ENCODE measurements at regions not wholly inside any gene's neighbourhood (a gene's known extent, or its start where the extent isn't known, plus 50 kb on each side); places are given as distances from the start of the nearest gene placed in this dataset.

DNA sequence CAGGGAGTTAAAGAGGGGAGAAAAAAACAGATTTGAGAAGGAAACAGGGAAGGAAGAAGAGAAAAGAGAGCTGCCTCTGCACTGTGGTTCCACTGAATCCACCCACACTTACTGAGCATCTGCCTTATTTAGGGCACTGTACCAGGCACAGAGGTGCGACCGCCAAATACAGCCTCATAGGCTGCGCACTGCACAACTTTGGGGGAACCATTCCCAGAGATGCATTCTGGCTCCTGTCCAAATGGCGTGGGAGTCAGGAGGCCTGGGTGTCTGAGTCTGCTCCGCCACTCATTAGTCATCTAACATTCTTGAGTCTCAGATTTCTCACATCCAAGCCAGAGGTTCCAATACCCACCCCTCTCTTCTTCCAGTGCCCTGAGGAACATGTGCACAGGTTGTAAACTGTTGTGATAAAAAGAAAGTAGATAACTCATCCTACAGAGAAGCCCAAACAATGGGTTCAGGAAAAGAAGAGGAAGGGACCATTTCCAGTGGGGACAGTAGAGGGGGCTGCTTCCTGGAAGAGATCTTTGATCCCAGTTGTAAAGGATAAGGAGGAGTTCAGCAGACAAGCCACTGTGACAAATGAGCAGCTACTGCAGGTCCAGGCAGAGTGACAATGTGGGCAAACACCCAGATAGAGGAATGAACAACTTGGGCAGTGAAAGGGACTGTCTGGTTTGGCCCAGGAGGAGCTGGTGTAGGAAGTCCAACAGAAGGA is 254.6 kb downstream of the UACA start:
- DNase-seq (peak; percentile 88), ATAC-seq (ENCODE audit: low read depth) (peak; percentile 35)
- ChIA-PET POLR2A (ENCODE audit: unreplicated experiment) (no interaction called here), CTCF (interaction anchor here (0.8 kb wide), 1 partner anchor 21 kb away, joined by 3 read pairs; no protein-coding TSS in a partner anchor)
- H4K20me1 ChIP-seq (ENCODE audit: insufficient read depth, low read length): no peaks in the 10 kb centered on the region
- peaks cover 25% of the 10 kb centered on the region for H3K9me1 ChIP-seq (ENCODE audit: insufficient read depth, low read length)
- H2AFZ ChIP-seq (replicated peaks; ENCODE audit: low read length, poor library complexity): peak overlapping the region; percentile 59
- H3K14ac ChIP-seq (replicated peaks; ENCODE audit: low read depth, low read length): peak overlapping the region; percentile 37; the same call in 1 of the 2 replicates
- peak overlapping the region; percentile 56; the same call in 1 of the 2 replicates for H4K91ac ChIP-seq (ENCODE audit: insufficient read depth, low read depth, low read length)
- no peak overlapping the region for H4K8ac ChIP-seq (ENCODE audit: low read depth in 2 of 2, low read length in 2 of 2)
- H4K5ac ChIP-seq (ENCODE audit: low read depth, low read length): no peak overlapping the region
- H2BK15ac ChIP-seq (ENCODE audit: low read depth, low read length): peak overlapping the region; percentile 28; the same call in 1 of the 3 replicates
- no peak overlapping the region for H3K4me3 ChIP-seq (ENCODE audit: insufficient read depth, low read depth, low read length)
- H3K27ac ChIP-seq (ENCODE audit: insufficient read depth, low read length): no peak overlapping the region
- 0 out of 2 replicates have a peak overlapping the region, but pooled peaks have one; percentile 1 for H3K4me2 ChIP-seq (ENCODE audit: low read depth, low read length)
- H2AK9ac ChIP-seq (replicated peaks; ENCODE audit: low read depth, low read length, poor library complexity): no peak overlapping the region
- H3K23ac ChIP-seq (ENCODE audit: low read depth, low read length): no peak overlapping the region; the same call in 1 of the 2 replicates
- dilution Hi-C loops (cut with HindIII; ENCODE audit: low sequenced_read_pairs, unreplicated experiment) (no loop called here), in situ Hi-C loops (cut with MboI; ENCODE audit: low sequenced_read_pairs) (no loop called here), intact Hi-C loops (cut with micrococcal nuclease) (no loop called here)
- H2BK5ac ChIP-seq (ENCODE audit: low read depth, low read length, poor library complexity, severe bottlenecking): no peak overlapping the region
- H3K36me3 ChIP-seq (ENCODE audit: control insufficient read depth, insufficient read depth, low read length): no peaks in the 10 kb centered on the region
- H3K9me3 ChIP-seq (ENCODE audit: control insufficient read depth, insufficient read depth, low read length): peaks cover 9% of the 10 kb centered on the region
- WGBS, 2 experiments (ENCODE audit: extremely low coverage in 2 of 2, insufficient read length in 1 of 2): 74% methylated on average over 3 of the region's 5 CpGs; no CpG with 5 or more reads in 1 of the 2 experiments
- no TSS peak for BruUV-seq (replicated peaks)
- peaks cover 27% of the 10 kb centered on the region for H3K4me1 ChIP-seq (ENCODE audit: control insufficient read depth, insufficient read depth, low read length)
- peaks cover 2% of the 10 kb centered on the region for H3K27me3 ChIP-seq (ENCODE audit: control insufficient read depth, insufficient read depth, low read length)
- peak overlapping the region; percentile 73; the same call in 1 of the 2 replicates for H2AK5ac ChIP-seq (ENCODE audit: low read depth, low read length)
- H3K18ac ChIP-seq (ENCODE audit: low read depth, low read length): no peak overlapping the region
- H3K4ac ChIP-seq (ENCODE audit: low read depth, low read length): peak overlapping the region; percentile 85
- H2BK20ac ChIP-seq (ENCODE audit: low read depth, low read length): peak overlapping the region; percentile 82
- H3K79me1 ChIP-seq (ENCODE audit: low read depth in 1 of 2, low read length in 2 of 2): no peaks in the 10 kb centered on the region
- TF ChIP-seq BHLHE40 (IDR thresholded peaks at IDR 0.05; ENCODE audit: low read depth, low read length) (peak; percentile 45; the same call in 1 of the 2 replicates), POLR2A (IDR thresholded peaks at IDR 0.05; ENCODE audit: low read depth, low read length) (no peak), FOS (IDR thresholded peaks at IDR 0.05; ENCODE audit: low read depth, low read length) (peak; percentile 84)
- TF ChIP-seq, protein P1, sequence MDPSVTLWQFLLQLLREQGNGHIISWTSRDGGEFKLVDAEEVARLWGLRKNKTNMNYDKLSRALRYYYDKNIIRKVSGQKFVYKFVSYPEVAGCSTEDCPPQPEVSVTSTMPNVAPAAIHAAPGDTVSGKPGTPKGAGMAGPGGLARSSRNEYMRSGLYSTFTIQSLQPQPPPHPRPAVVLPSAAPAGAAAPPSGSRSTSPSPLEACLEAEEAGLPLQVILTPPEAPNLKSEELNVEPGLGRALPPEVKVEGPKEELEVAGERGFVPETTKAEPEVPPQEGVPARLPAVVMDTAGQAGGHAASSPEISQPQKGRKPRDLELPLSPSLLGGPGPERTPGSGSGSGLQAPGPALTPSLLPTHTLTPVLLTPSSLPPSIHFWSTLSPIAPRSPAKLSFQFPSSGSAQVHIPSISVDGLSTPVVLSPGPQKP (IDR thresholded peaks at IDR 0.05; ENCODE audit: borderline replicate concordance, low read depth, low read length): no peak
- TF ChIP-seq, protein P2, sequence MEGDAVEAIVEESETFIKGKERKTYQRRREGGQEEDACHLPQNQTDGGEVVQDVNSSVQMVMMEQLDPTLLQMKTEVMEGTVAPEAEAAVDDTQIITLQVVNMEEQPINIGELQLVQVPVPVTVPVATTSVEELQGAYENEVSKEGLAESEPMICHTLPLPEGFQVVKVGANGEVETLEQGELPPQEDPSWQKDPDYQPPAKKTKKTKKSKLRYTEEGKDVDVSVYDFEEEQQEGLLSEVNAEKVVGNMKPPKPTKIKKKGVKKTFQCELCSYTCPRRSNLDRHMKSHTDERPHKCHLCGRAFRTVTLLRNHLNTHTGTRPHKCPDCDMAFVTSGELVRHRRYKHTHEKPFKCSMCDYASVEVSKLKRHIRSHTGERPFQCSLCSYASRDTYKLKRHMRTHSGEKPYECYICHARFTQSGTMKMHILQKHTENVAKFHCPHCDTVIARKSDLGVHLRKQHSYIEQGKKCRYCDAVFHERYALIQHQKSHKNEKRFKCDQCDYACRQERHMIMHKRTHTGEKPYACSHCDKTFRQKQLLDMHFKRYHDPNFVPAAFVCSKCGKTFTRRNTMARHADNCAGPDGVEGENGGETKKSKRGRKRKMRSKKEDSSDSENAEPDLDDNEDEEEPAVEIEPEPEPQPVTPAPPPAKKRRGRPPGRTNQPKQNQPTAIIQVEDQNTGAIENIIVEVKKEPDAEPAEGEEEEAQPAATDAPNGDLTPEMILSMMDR (conservative IDR thresholded peaks at IDR 0.05; ENCODE audit: low read depth, low read length): 0 out of 2 replicates have a peak, but pooled peaks have one; percentile 20
- H2BK120ac ChIP-seq (ENCODE audit: low read depth, low read length): peak overlapping the region; percentile 71
- H3K9ac ChIP-seq (ENCODE audit: low read depth, low read length): no peak overlapping the region
- no peak overlapping the region for H3K56ac ChIP-seq (ENCODE audit: extremely low read depth, insufficient read depth, low read length)
